ENCODE measurements at regions not wholly inside any gene's neighbourhood (a gene's known extent, or its start where the extent isn't known, plus 50 kb on each side); places are given as distances from the start of the nearest gene placed in this dataset.
"Not testable (repeated sequence)": the region's sequence is repeated elsewhere in the genome, so short reads cannot be mapped to it uniquely, and the experiment has no call there.

GRCh38 chr12:59321278-59321677 lies 274.6 kb upstream of the SLC16A7 start:
- FAIRE-seq (no peak), DNase-seq (no peak), ATAC-seq (no peak)
- TF ChIP-seq CTCF (IDR thresholded peaks at IDR 0.05): no peak
- intact Hi-C loops (cut with DNase I): no loop called here
- WGBS, 2 donors: 85 to 88% methylated on average over 1 of the region's 1 CpG
- Histone ChIP-seq H3K4me1 (no peaks in the 10 kb centered on the region), H3K36me3 (no peaks in the 10 kb centered on the region), H3K4me3 (no peak overlapping the region), H3K27ac (no peak overlapping the region), H3K9me3 (no peaks in the 10 kb centered on the region), H3K27me3 (no peaks in the 10 kb centered on the region)

GRCh38 chr12:59320112-59320511 lies 275.7 kb upstream of the SLC16A7 start:
- H3K4me3 ChIP-seq: no peak overlapping the region

GRCh38 chr12:59318940-59319339 lies 276.9 kb upstream of the SLC16A7 start:
- ATAC-seq: no peak
- FAIRE-seq: no peak
- WGBS, 2 donors: 80 to 90% methylated on average over 2 of the region's 2 CpGs
- H3K9me3 ChIP-seq: no peaks in the 10 kb centered on the region
- intact Hi-C loops (cut with DNase I): no loop called here
- H3K4me1 ChIP-seq: no peaks in the 10 kb centered on the region
- H3K36me3 ChIP-seq: no peaks in the 10 kb centered on the region
- TF ChIP-seq CTCF (IDR thresholded peaks at IDR 0.05): no peak
- no peak overlapping the region for H3K4me3 ChIP-seq
- no peak for DNase-seq
- no peaks in the 10 kb centered on the region for H3K27me3 ChIP-seq
- no peak overlapping the region for H3K27ac ChIP-seq

More at GRCh38 chr12:59320112-59320511, 275.7 kb upstream of the SLC16A7 start:
- Histone ChIP-seq H3K27me3 (no peaks in the 10 kb centered on the region), H3K9me3 (no peaks in the 10 kb centered on the region), H3K4me1 (no peaks in the 10 kb centered on the region), H3K27ac (no peak overlapping the region), H3K36me3 (no peaks in the 10 kb centered on the region)
- FAIRE-seq (no peak), DNase-seq (no peak), ATAC-seq (no peak)
- no peak for TF ChIP-seq CTCF (IDR thresholded peaks at IDR 0.05)
- 83 to 86% methylated on average over 1 of the region's 1 CpG for WGBS, 2 donors
- intact Hi-C loops (cut with DNase I): no loop called here

GRCh38 chr12:59317598-59317997 lies 278.2 kb upstream of the SLC16A7 start:
- H3K36me3 ChIP-seq: no peaks in the 10 kb centered on the region
- ATAC-seq (no peak), DNase-seq (no peak), FAIRE-seq (no peak)
- no peaks in the 10 kb centered on the region for H3K27me3 ChIP-seq
- no peaks in the 10 kb centered on the region for H3K9me3 ChIP-seq
- no peaks in the 10 kb centered on the region for H3K4me1 ChIP-seq
- WGBS, 2 donors: 87 to 91% methylated on average over 6 of the region's 6 CpGs
- no peak overlapping the region for H3K27ac ChIP-seq
- intact Hi-C loops (cut with DNase I): no loop called here
- no peak overlapping the region for H3K4me3 ChIP-seq
- TF ChIP-seq CTCF (IDR thresholded peaks at IDR 0.05): no peak

- no peak for DNase-seq
- no peak for TF ChIP-seq CTCF (IDR thresholded peaks at IDR 0.05)
- 61 to 79% methylated on average over 3 of the region's 3 CpGs for WGBS, 2 donors
- no peak for FAIRE-seq
- H3K9me3 ChIP-seq: no peaks in the 10 kb centered on the region
- H3K36me3 ChIP-seq: no peaks in the 10 kb centered on the region
- intact Hi-C loops (cut with DNase I): no loop called here
- no peak for ATAC-seq
- H3K27me3 ChIP-seq: no peaks in the 10 kb centered on the region
- no peak overlapping the region for H3K4me3 ChIP-seq
- H3K27ac ChIP-seq: no peak overlapping the region
- H3K4me1 ChIP-seq: no peaks in the 10 kb centered on the region
Measured at GRCh38 chr12:59316938-59317337, 278.9 kb upstream of the SLC16A7 start.

- intact Hi-C loops (cut with DNase I); H3K4me1 ChIP-seq; H3K4me3 ChIP-seq; H3K27me3 ChIP-seq; FAIRE-seq; ATAC-seq; H3K9me3 ChIP-seq; H3K36me3 ChIP-seq; H3K27ac ChIP-seq; DNase-seq: not testable (repeated sequence)
- WGBS, 2 donors: 91 to 94% methylated on average over 13 of the region's 13 CpGs
Measured at GRCh38 chr12:59316354-59316753, 279.5 kb upstream of the SLC16A7 start.

Data from pancreas (tissue), 10 donors.